MG63 (cell line): ENCODE measurements at regions not wholly inside any gene's neighbourhood (a gene's known extent, or its start where the extent isn't known, plus 50 kb on each side); places are given as distances from the start of the nearest gene placed in this dataset.
A peak's percentile ranks its signal among the peaks of the same experiment; 100 is the strongest.

Experiments
- DNase-seq: peaks from one replicate; pipeline ENCODE4 v3.0.0-alpha.2; 2020
- H3K27me3 ChIP-seq: fragments of 250-450 bp; sonication (Bioruptor Pico); 2 replicates; pipeline ENCODE4 v1.5.1; 2020; ENCODE audit warnings: mild to moderate bottlenecking, moderate library complexity
- H3K36me3 ChIP-seq: fragments of 250-450 bp; sonication (Bioruptor Pico); 2 replicates; pipeline ENCODE4 v1.5.1; 2020; ENCODE audit warnings: mild to moderate bottlenecking, moderate library complexity
- H3K4me3 ChIP-seq: fragments of 250-450 bp; sonication (Bioruptor Pico); 2 replicates; pipeline ENCODE4 v1.5.1; 2020; ENCODE audit warnings: mild to moderate bottlenecking, moderate library complexity
- H3K9me3 ChIP-seq: fragments of 250-450 bp; sonication (Bioruptor Pico); 2 replicates; pipeline ENCODE4 v1.5.1; 2020; ENCODE audit warnings: mild to moderate bottlenecking, moderate library complexity

DNA sequence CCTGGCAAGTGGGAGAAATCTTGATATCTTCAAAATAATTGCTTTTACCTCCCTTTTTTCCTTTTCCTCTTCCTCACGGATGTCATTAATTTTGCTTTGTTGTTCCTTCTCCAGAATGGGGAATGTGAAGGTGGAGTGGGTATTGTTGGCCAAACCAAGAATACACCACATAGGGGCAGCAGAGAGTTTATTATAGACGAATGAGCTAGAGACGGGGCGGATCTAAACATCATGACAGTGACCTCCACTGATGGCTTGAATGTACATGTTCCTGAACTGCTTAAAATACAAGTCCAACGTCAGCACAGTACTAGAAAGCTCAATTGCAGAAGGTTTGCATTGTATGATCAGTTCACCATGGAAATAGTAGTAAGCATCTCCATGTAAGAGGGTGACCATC lies 122.3 kb upstream of the SNX19 start:
- H3K27me3 ChIP-seq, result no peaks in the 10 kb centered on the region
- no peak for DNase-seq
- no peaks in the 10 kb centered on the region for H3K9me3 ChIP-seq
- H3K4me3 ChIP-seq, result no peak overlapping the region
- H3K36me3 ChIP-seq, result no peaks in the 10 kb centered on the region

DNA sequence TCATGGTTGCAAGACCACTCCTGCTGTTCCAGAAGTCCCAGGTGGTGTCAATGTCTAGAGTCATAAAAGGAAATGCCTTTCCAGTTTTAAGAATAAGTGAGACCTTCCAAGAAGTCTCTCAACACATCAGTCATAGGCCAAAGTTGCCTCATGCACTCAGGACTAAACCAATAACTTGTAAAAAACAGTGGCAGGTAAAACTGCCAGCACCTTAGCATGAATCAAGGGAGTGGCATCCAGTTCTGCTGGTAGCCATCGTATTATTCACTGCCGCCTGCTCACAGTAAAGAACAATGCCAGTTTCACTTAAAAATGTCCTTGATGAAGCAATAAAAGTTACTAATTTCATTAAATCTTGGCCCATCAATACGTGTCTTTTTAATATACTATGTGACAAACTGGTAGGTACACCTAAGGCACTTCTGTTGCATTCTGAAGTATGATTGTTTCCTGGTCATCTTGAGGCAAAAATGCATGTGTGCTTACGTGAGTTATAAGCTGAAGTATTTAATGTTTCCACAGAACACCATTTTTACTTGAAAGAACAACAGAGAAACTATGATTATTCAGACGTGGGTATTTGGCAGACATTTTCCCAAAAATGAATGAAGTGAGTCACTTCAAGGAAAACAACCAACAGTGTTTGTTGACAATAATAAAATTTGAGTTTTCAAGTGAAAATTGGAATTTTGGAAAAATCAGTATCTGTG lies 125.2 kb upstream of the SNX19 start:
- DNase-seq, result no peak
- Histone ChIP-seq H3K4me3 (no peak overlapping the region), H3K27me3 (no peaks in the 10 kb centered on the region), H3K36me3 (no peaks in the 10 kb centered on the region), H3K9me3 (no peaks in the 10 kb centered on the region)

DNA sequence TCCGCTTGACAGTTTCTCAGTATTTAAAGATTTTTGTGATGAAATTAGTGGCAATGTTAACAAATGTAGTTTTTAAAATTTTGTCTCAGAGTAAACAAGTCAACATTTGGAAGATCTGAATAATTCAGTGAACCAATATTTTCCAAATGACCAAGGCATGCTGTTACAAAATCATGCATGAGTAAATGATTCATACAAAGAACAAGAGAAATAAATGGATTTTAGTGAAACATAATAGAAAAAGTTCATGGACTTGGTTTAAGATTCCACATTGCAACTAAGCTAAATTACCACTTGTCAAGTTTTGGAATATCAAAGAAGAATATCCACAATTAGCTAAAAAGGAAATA lies 125.7 kb upstream of the SNX19 start:
- no peaks in the 10 kb centered on the region for H3K27me3 ChIP-seq
- H3K36me3 ChIP-seq, result no peaks in the 10 kb centered on the region
- no peaks in the 10 kb centered on the region for H3K9me3 ChIP-seq
- no peak for DNase-seq
- no peak overlapping the region for H3K4me3 ChIP-seq

DNA sequence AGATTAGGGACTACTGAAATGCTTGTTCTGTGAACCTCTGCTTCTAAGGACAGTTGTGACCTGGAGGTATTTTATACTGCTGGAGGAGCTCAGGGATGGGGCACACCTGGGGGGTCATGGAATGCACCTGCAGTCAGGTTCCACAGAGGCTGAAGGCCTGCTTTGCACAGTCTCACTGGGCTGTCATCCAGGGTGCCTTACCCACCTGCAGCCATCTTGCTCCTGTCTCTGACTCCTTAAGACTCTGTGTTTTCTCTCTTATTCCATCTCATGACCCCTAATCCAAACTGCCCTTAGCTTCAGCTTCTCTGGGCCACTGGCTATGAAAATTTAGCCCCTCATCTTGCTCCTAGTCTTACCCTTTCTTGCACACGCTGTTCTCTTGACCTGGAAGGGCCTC lies 127.0 kb upstream of the SNX19 start:
- H3K9me3 ChIP-seq, result no peaks in the 10 kb centered on the region

DNA sequence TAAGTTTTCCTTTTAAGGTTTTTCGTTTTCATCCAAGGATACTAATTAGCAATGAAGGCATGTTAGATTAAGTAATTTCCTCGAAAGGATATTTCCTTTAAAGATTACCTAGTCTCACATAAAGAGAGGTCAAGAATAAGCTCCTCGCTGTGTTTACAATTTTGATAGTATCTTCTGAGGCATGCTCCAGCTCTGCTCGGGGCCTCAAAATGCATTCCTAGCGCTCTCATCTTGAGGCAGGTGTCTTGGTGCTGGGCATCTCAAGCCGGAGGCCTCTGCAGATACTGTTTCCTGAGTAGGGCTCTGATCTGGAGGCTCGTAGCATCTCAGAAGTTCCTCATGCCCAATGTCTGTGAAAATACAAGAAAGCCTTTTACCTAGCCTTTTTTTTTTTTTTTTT lies 128.6 kb upstream of the SNX19 start:
- DNase-seq, result no peak
- peaks cover 2% of the 10 kb centered on the region; the same call in 1 of the 2 replicates for H3K27me3 ChIP-seq
- no peaks in the 10 kb centered on the region for H3K9me3 ChIP-seq
- no peak overlapping the region for H3K4me3 ChIP-seq
- H3K36me3 ChIP-seq, result no peaks in the 10 kb centered on the region

More for the DNA sequence above, 127.0 kb upstream of the SNX19 start:
- no peak for DNase-seq
- no peaks in the 10 kb centered on the region for H3K36me3 ChIP-seq
- no peaks in the 10 kb centered on the region for H3K27me3 ChIP-seq
- H3K4me3 ChIP-seq, result no peak overlapping the region

DNA sequence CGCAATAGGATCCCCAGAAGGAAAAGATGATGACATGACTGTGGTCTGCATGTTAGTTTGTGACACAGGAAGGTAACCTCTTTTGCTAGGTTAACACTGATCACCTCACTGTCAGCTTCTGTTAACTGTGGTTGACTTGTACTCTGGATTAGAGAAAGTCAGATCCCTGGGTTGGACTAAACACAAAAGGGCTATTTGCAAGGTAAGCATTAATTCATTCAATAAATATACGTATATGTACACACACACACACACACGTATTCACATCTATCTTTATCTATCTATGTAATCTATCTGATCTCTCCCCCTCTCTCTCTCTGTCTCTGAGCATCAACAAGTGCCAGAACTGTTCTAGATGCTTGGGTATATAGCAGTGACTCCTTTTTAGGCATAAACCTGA lies 136.1 kb upstream of the SNX19 start:
- Histone ChIP-seq H3K9me3 (no peaks in the 10 kb centered on the region), H3K4me3 (no peak overlapping the region), H3K36me3 (no peaks in the 10 kb centered on the region), H3K27me3 (peaks cover 10% of the 10 kb centered on the region)
- no peak for DNase-seq

DNA sequence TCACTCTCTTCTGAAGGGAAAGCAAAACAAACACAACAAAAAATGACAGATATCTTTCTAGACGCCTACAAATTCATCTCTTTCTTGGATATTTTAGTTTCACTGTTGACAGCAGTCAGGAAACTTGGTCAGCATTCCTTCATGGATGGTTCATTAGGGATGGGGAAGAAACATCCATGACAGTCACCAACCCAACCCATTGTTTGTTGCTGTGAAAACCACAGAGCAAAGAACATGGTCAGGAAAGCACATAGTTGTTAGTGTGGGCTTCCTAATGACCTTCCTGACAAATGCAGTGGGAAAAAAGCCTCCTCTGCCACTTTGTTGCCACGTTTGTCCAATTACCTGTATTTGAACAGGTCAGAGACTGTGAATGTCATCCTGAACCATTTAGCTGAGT lies 139.8 kb upstream of the SNX19 start:
- Histone ChIP-seq H3K4me3 (no peak overlapping the region), H3K36me3 (no peaks in the 10 kb centered on the region), H3K27me3 (peaks cover 14% of the 10 kb centered on the region), H3K9me3 (no peaks in the 10 kb centered on the region)
- DNase-seq, result no peak

DNA sequence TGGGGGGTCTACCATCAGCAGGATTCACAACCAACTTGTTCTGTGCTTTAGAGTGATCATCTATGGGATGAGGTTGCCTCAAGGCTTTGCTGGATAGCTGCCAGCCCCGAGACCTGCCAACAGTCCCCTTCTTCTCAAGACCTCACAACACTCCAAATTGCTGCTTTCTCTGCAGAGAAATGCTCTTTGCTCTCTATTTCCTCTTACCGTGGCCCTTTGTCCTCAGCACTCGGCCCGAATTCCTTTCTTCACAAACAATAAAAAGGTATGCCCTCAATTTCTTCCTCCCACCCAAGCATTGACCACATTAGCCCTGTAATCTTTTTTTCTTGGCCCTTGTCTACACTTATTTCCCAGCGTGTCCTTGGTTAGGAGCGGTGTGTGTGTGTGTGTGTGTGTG lies 147.4 kb upstream of the SNX19 start:
- no peak overlapping the region for H3K4me3 ChIP-seq
- DNase-seq, result no peak
- no peaks in the 10 kb centered on the region for H3K9me3 ChIP-seq
- H3K36me3 ChIP-seq, result no peaks in the 10 kb centered on the region
- H3K27me3 ChIP-seq, result peaks cover 6% of the 10 kb centered on the region; the same call in 1 of the 2 replicates

DNA sequence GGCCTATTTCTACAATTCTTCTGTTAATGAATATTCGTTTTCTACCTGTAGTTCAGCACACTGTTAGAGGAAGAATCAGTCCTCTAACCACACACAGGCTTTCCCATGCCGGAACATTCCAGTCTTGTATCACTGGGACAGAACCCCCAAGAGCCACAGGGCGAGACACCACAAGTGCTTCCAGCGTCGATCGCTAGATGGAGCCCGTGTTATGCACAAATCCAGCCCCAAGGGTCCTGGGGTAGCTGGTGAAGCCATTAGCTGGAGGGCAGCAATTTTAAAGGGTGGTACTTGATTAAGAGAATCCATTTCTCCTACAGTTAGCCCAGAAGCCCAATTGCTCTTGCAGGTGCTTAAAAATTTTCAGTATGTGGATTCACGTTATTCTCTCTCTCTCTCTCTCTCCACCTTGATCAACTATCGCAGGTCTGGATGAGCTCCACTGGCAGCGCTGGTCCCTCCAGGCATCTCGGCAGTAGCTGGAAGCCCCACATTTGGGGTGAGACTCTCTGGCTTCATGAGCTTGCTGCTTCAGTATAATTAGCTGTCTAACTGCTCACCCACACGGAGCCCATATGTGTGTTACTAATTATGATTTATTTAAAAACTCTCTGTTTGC lies 148.2 kb upstream of the SNX19 start:
- Histone ChIP-seq H3K9me3 (no peaks in the 10 kb centered on the region), H3K27me3 (peaks cover 6% of the 10 kb centered on the region; the same call in 1 of the 2 replicates), H3K4me3 (no peak overlapping the region), H3K36me3 (no peaks in the 10 kb centered on the region)
- DNase-seq, result peak; percentile 32

DNA sequence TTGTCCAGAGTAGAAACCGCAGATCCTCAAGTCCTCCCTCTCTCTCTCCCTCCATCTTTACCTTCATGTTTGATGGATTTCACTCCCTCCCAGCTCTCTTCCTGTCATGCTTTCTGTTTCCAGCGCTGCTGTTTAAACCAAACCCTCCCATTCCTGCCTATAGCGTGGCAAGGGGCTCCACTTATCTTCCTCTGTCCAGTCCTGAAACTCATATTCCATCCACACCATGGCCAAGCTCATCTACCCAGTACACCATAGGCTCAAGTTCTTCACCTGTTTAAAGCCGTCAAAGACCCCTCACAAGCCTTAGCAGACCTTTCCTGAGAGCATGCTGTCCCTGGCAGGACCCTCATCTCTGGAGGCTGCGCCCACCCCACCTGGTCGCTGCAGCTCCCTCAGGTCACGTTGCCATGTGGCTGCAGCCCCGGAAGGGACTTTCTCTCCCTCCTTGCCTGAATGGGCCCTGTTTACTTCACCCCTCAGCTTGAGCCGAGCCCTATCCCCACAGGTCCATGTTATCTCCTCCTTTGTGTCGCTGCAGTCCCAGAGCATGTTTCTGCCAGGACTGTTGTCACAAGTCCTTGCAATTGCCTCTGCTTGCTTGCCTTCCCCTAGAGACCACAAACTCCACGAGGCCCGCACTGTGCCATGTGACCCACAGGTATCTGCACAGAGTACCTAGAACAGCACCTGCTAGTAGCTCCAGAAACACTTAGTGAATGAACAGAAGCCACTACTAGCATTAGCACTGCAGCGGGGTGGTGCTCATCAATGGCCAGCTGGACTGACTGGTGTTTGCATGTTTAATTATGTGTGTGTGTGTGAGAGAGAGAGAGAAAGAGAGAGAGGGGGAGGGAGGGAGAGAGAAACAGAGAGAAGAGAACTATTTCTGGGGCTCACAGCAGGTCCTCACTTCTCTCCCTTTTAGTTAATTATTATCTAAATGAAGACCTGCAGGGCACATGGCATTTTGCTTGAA lies 149.4 kb upstream of the SNX19 start:
- no peak for DNase-seq
- H3K27me3 ChIP-seq, result peaks cover 2% of the 10 kb centered on the region; the same call in 1 of the 2 replicates
- H3K36me3 ChIP-seq, result no peaks in the 10 kb centered on the region
- H3K9me3 ChIP-seq, result no peaks in the 10 kb centered on the region
- H3K4me3 ChIP-seq, result no peak overlapping the region

DNA sequence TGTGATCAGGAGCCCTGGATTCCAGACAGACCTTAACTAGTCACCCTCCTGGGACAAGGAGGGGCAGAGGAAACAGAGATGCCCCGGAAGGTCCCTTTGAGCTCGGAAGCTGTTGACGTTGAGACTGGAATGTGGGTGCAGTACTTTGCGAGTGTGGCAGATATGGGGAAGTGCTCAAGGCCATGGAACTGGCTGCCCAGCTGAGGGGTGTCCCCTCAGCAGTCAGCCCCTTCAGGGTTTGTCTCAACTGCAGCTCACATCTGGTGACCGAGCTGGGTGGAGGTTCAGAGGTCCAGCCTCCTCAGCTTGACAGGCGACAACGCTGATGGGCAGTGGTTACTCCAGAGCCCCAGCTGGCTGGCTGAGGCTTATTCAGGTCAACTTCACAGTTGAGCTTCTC lies 150.3 kb upstream of the SNX19 start:
- H3K9me3 ChIP-seq, result no peaks in the 10 kb centered on the region
- H3K36me3 ChIP-seq, result no peaks in the 10 kb centered on the region
- H3K27me3 ChIP-seq, result no peaks in the 10 kb centered on the region; the same call in 1 of the 2 replicates
- H3K4me3 ChIP-seq, result no peak overlapping the region
- DNase-seq, result no peak

DNA sequence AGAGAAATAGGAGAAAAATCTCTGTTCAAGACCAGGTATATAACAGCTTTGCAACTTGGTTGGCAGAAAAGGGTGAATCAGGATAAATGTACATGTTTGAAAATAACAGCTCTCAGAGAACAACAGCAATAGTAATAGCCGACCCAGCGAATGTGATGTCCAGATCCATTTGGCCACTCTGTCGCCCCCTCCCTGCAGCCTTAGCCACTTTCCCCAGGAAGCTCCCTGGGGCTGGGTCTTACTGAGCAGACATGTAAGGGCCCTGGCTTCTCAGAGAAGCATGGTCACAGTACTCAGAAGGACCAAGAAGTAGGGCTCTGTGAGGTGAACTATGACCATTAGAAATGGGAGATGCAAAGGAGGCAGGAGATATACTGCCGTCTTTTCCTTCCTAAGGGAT lies 154.1 kb upstream of the SNX19 start:
- Histone ChIP-seq H3K4me3 (no peak overlapping the region), H3K9me3 (no peaks in the 10 kb centered on the region), H3K27me3 (no peaks in the 10 kb centered on the region), H3K36me3 (no peaks in the 10 kb centered on the region)
- no peak for DNase-seq

DNA sequence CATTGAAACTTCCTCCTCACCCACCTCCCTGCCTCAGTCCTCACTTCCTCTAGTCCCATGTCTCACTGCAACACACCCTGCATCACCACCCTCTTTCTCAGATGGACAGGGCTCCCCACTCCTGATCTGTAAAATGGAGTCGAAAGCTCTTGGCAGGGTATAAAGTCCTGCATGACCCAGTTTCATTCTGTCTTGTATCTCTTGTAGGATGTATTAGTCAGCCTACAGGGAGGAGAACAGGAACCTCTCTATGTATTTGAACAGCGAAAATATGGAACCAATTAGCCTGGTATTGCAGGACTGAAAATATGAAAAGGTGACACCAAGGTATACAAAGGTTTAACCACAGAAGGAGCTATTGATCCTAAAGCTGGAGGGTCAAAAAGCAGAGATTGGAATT lies 156.9 kb upstream of the SNX19 start:
- DNase-seq, result no peak

DNA sequence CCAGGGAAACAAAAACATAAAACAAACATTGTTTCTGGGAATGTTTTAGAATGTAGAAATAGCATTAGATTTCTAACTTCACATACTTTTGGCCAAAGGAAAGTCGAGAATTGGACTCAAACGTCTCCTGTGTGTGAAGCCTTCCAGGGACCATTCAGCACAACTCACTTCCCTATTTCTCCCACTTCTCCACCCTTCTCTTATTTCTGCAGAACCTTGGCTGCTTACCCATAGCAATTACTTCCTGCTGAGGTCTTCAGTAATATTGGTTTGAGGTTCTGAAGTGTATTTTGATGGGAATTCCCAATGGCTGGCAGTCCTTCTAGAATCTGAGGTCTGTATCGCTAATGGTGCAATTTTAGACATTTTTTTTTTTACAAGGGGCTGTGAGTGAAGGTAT lies 158.3 kb upstream of the SNX19 start:
- DNase-seq, result no peak
- no peaks in the 10 kb centered on the region for H3K36me3 ChIP-seq
- no peaks in the 10 kb centered on the region for H3K9me3 ChIP-seq
- no peak overlapping the region for H3K4me3 ChIP-seq
- no peaks in the 10 kb centered on the region for H3K27me3 ChIP-seq

More for the DNA sequence above, 156.9 kb upstream of the SNX19 start:
- Histone ChIP-seq H3K9me3 (no peaks in the 10 kb centered on the region), H3K36me3 (no peaks in the 10 kb centered on the region), H3K4me3 (no peak overlapping the region), H3K27me3 (no peaks in the 10 kb centered on the region)

DNA sequence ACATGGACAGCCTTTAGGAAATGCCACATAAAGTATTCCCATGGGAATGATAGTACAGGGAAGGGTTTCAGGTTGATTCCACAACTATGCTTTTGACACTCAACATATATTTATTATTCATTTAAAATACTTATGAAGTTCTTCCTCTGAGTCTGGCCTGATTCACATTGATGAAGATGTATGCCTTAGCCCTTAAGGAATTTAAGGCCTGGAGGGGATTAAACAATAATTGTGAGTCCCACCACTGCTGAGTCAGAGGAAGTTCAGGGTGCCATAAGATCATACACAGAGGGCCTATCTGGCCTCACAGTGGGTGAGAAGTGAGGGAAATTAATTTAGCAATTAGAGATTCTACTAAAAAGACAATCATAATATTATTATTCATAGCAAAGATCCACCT lies 161.1 kb upstream of the SNX19 start:
- Histone ChIP-seq H3K9me3 (no peaks in the 10 kb centered on the region), H3K27me3 (no peaks in the 10 kb centered on the region), H3K4me3 (no peak overlapping the region), H3K36me3 (no peaks in the 10 kb centered on the region)
- DNase-seq, result no peak

DNA sequence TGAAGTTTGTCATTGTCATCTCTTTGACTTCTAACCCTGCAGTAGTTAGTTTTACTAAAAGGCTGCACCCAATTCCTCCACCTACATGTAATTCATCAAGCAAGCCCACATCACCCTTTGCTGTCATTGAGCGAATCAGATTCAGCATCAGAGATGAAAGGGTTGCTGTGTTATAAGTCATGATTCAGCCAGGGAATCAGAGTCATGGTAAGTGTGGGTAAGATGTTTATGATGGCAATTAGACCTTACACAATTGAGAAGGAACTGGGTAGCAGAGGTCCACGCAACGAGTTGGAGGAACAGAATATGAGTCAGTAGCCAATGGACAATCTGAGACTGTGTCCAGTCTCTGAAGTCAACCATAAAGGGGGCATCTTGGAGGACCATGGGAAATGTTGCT lies 162.8 kb upstream of the SNX19 start:
- DNase-seq, result no peak
- no peaks in the 10 kb centered on the region for H3K9me3 ChIP-seq
- H3K36me3 ChIP-seq, result no peaks in the 10 kb centered on the region
- no peak overlapping the region for H3K4me3 ChIP-seq
- no peaks in the 10 kb centered on the region for H3K27me3 ChIP-seq

DNA sequence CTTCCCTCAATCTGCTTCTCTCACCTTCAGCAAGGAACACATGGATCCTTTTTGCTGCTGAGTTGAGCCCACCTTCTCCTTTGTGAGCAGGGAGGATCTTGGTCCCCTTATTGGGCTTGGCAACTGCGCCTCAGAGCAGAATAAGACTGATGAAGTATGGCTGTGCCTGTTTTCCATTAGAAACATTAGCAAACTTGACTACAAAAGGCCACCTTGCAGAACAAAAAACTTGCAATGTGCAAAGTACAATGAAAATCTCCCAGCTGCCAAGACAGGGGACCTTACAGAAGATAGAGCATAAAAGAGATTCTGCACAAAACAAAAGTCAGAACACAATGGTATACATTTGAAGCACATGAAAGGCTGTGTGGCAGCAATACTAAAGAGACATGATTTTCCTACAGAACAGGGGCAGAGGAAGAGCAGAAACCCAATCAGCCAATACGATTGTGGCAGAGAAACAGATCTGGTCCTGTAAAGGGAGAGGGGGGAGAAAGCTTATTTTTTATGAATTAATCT lies 173.5 kb upstream of the SNX19 start:
- Histone ChIP-seq H3K9me3 (peaks cover 3% of the 10 kb centered on the region), H3K27me3 (no peaks in the 10 kb centered on the region), H3K4me3 (no peak overlapping the region), H3K36me3 (no peaks in the 10 kb centered on the region)
- no peak for DNase-seq
